Inferior parietal cortex (tissue), 1 donor: ENCODE measurements at regions not wholly inside any gene's neighbourhood (a gene's known extent, or its start where the extent isn't known, plus 50 kb on each side); places are given as distances from the start of the nearest gene placed in this dataset.

Experiments
- DNase-seq: peaks from one replicate; pipeline ENCODE4 v3.0.0-alpha.2; 2016; ENCODE audit errors: extremely low spot score

- no peak for DNase-seq
These were observed 176.4 kb downstream of the SHANK2 start for GRCh38 chr11:71075871-71076420.

GRCh38 chr11:71075116-71075720, 177.2 kb downstream of the SHANK2 start:
- no peak for DNase-seq

- no peak for DNase-seq
These were observed 180.5 kb downstream of the SHANK2 start for GRCh38 chr11:71071736-71072509.

- no peak for DNase-seq
These were observed 181.6 kb downstream of the SHANK2 start for GRCh38 chr11:71070490-71071453.

GRCh38 chr11:71068963-71069362, 183.4 kb downstream of the SHANK2 start:
- no peak for DNase-seq

GRCh38 chr11:71067753-71068152, 184.6 kb downstream of the SHANK2 start:
- no peak for DNase-seq

GRCh38 chr11:71066311-71066710, 186.1 kb downstream of the SHANK2 start:
- DNase-seq = no peak

- DNase-seq = no peak
These were observed 186.5 kb downstream of the SHANK2 start for GRCh38 chr11:71065841-71066240.

GRCh38 chr11:71064702-71065515, 187.5 kb downstream of the SHANK2 start:
- DNase-seq = no peak

- no peak for DNase-seq
These were observed 188.2 kb downstream of the SHANK2 start for GRCh38 chr11:71064183-71064582.

- DNase-seq = no peak
These were observed 189.2 kb downstream of the SHANK2 start for GRCh38 chr11:71063129-71063528.

GRCh38 chr11:71062199-71062598, 190.2 kb downstream of the SHANK2 start:
- no peak for DNase-seq

- no peak for DNase-seq
These were observed 192.0 kb downstream of the SHANK2 start for GRCh38 chr11:71060391-71060791.

- no peak for DNase-seq
These were observed 192.7 kb downstream of the SHANK2 start for GRCh38 chr11:71059662-71060061.

- DNase-seq = no peak
These were observed 196.5 kb downstream of the SHANK2 start for GRCh38 chr11:71055925-71056324.
